ENCODE measurements at regions not wholly inside any gene's neighbourhood (a gene's known extent, or its start where the extent isn't known, plus 50 kb on each side); places are given as distances from the start of the nearest gene placed in this dataset.

DNA sequence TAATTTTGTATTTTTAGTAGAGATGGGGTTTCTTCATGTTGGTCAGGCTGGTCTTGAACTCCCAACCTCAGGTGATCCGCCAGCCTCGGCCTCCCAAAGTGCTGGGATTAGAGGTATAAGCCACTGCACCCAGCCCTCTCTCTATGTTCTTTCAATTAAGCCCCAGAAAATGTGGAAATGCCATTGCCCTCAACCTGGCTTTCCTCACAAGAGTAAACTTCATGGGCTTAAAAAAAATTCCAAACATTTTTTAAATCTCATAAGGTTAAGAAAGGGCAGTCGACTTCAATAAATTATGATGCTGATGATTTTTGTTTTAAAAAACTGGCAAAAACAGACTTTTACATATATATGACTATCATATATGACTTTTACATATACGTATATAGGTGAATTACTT, 107.6 kb downstream of the TES start:
- H3K4me3 ChIP-seq (ENCODE audit: low read depth, low read length) = no peak overlapping the region
- TF ChIP-seq, protein P1, sequence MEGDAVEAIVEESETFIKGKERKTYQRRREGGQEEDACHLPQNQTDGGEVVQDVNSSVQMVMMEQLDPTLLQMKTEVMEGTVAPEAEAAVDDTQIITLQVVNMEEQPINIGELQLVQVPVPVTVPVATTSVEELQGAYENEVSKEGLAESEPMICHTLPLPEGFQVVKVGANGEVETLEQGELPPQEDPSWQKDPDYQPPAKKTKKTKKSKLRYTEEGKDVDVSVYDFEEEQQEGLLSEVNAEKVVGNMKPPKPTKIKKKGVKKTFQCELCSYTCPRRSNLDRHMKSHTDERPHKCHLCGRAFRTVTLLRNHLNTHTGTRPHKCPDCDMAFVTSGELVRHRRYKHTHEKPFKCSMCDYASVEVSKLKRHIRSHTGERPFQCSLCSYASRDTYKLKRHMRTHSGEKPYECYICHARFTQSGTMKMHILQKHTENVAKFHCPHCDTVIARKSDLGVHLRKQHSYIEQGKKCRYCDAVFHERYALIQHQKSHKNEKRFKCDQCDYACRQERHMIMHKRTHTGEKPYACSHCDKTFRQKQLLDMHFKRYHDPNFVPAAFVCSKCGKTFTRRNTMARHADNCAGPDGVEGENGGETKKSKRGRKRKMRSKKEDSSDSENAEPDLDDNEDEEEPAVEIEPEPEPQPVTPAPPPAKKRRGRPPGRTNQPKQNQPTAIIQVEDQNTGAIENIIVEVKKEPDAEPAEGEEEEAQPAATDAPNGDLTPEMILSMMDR (IDR thresholded peaks at IDR 0.05; ENCODE audit: low read depth, low read length, missing control alignments) = no peak
- DNase-seq (ENCODE audit: low read depth) = no peak

DNA sequence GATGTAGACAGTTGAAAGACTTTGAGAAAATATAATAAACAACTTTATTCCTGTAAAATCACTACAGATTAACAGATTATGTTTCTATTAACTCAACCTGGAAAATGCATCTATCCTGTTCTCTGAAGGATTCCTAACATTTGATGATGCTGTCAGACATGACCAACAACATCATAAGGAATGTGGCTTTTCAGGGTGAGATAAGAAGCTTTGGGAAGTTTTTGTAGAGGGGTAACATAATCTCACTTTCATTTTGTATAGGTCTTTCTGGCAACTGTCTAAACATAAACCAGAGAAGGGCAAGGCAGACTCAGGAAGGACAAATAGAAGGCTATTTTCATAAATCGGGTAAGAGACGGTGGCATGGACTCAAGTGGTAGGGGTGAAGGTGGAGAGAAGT, 112.2 kb downstream of the TES start:
- no peak for DNase-seq (ENCODE audit: low read depth)
- TF ChIP-seq, protein P1 (IDR thresholded peaks at IDR 0.05; ENCODE audit: low read depth, low read length, missing control alignments) = no peak
- no peak overlapping the region for H3K4me3 ChIP-seq (ENCODE audit: low read depth, low read length)

DNA sequence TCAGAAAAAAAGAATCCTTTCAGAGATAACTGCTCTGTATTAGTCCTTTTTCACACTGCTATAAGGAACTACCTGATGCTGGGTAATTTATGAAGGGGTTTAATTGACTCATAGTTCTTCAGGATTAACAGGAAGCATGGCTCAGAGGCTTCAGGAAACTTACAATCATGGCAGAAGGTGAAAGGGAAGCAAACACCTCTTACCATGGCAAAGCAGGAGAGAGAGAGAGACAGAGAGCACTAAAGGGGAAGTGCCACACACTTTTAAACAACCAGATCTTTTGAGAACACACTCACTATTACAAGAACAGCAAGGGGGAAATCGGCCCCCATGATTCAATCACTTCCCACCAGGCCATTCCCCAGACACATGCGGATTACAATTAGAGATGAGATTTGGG, 114.2 kb downstream of the TES start:
- no peak overlapping the region for H3K4me3 ChIP-seq (ENCODE audit: low read depth, low read length)
- no peak for DNase-seq (ENCODE audit: low read depth)
- TF ChIP-seq, protein P1 (IDR thresholded peaks at IDR 0.05; ENCODE audit: low read depth, low read length, missing control alignments) = no peak

DNA sequence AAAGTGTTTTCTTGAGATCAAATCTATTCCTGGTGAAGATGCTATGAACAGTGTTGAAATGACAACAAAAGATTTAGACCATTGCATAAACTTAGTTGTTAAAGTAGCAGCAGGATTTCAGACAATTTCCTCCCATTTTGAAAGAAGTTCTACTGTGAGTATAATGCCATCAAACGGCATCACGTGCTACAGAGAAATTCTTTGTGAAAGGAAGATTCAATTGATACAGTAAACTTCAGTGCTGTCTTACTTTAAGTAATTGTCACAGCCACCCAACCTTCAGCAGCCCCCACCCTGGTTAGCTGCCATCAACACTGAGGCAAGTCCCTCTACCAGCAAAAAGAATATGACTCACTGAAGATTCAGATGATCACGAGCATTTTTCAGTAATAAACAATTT, 115.2 kb downstream of the TES start:
- no peak for DNase-seq (ENCODE audit: low read depth)
- no peak overlapping the region for H3K4me3 ChIP-seq (ENCODE audit: low read depth, low read length)
- TF ChIP-seq, protein P1 (IDR thresholded peaks at IDR 0.05; ENCODE audit: low read depth, low read length, missing control alignments) = no peak

DNA sequence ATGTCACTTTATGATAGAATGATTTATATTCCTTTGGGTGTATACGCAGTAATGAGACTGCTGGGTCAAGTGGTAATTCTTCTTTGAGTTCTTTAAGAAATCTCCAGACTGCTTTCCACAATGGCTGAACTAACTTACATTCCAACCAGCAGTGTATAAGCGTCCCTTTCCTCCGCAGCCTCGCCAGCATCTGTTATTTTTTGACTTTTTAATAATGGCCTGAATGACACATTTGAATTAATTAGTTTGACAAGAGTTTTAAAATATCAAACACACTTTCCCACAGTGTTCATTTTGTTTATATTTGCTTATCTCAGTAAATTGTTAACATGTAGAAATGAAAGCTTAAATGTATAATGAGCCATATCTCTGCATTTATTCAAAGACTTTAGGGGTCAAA, 116.8 kb downstream of the TES start:
- no peak overlapping the region for H3K4me3 ChIP-seq (ENCODE audit: low read depth, low read length)
- DNase-seq (ENCODE audit: low read depth) = no peak

DNA sequence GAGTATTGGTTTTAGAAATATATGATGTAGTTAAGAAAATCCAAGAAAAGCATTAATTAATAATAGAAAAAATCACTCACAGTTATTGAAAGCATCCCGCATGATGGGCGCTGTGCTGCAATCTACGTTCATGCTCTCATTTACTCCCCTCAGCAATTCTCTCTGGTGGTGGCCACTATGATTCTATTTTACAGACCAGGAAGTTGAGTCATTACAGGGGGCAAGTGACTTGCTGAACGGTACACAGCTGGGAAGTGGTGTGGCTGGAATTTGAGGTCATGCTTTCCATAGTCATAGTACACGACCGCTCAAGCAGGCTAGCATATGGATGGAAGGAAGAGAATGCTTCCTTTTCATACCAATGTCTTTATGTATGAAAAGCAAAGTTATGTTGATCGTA, 117.4 kb downstream of the TES start:
- no peak for DNase-seq (ENCODE audit: low read depth)
- TF ChIP-seq, protein P1 (IDR thresholded peaks at IDR 0.05; ENCODE audit: low read depth, low read length, missing control alignments) = no peak

More for the DNA sequence above, 116.8 kb downstream of the TES start:
- TF ChIP-seq, protein P1 (IDR thresholded peaks at IDR 0.05; ENCODE audit: low read depth, low read length, missing control alignments) = no peak

DNA sequence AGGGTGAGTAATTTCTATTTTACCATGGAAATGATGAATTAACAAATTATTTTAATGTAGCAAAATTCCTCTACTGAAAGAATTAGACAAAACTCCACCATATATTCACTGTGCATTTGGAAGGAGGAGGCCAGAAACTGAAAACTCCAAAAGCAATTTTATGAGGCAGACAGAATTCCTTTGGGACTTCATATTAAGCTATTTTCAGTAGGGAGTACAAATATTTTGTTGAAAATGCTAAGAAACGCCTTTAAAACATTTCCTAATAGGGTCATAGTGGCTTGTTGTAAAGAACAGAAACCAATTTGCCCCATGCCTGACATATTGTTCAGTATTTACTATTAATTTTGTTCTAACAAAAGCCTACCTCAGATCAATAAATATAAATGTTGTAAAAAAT, 117.8 kb downstream of the TES start:
- no peak overlapping the region for H3K4me3 ChIP-seq (ENCODE audit: low read depth, low read length)
- TF ChIP-seq, protein P1 (IDR thresholded peaks at IDR 0.05; ENCODE audit: low read depth, low read length, missing control alignments) = no peak
- no peak for DNase-seq (ENCODE audit: low read depth)

More for the DNA sequence above, 117.4 kb downstream of the TES start:
- H3K4me3 ChIP-seq (ENCODE audit: low read depth, low read length) = no peak overlapping the region
